ENCODE measurements at regions not wholly inside any gene's neighbourhood (a gene's known extent, or its start where the extent isn't known, plus 50 kb on each side); places are given as distances from the start of the nearest gene placed in this dataset.

DNA sequence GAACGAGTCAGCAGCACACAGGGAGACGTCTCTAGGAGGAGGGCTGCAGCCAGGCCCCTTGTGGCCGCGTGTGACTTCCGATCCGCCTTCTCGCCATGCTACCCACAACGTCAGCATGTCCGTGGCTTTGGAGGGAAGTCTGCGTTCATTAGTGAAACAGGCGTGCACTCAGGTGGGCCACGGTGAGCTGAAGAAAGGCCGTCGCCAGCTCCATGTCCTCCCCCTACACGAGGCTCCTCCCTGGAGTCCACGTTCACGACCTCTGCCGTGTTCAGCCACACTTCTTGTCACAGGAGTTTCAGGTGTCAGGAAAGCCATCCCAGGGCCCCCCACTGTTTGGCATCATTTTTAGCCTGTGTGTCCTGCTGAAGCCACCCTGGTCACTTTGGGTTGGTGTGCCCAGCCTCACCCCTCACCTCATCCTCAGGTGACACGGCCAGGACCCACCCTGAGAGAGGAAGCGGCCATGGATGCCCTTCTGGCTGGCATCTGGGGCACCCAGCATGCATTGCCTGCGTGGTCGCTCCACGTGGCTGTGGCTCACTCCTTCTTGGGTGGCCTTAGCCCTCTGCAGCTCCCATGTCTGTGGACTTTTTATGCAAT is 310.6 kb upstream of the SHH start:
- TF ChIP-seq, protein P1, sequence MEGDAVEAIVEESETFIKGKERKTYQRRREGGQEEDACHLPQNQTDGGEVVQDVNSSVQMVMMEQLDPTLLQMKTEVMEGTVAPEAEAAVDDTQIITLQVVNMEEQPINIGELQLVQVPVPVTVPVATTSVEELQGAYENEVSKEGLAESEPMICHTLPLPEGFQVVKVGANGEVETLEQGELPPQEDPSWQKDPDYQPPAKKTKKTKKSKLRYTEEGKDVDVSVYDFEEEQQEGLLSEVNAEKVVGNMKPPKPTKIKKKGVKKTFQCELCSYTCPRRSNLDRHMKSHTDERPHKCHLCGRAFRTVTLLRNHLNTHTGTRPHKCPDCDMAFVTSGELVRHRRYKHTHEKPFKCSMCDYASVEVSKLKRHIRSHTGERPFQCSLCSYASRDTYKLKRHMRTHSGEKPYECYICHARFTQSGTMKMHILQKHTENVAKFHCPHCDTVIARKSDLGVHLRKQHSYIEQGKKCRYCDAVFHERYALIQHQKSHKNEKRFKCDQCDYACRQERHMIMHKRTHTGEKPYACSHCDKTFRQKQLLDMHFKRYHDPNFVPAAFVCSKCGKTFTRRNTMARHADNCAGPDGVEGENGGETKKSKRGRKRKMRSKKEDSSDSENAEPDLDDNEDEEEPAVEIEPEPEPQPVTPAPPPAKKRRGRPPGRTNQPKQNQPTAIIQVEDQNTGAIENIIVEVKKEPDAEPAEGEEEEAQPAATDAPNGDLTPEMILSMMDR (IDR thresholded peaks at IDR 0.05): no peak
- TF ChIP-seq REST (IDR thresholded peaks at IDR 0.05; ENCODE audit: insufficient read depth in 1 of 2, low read depth in 2 of 2, low read length in 1 of 2): no peak

Measured in Panc1 (cell line).